ENCODE measurements at regions not wholly inside any gene's neighbourhood (a gene's known extent, or its start where the extent isn't known, plus 50 kb on each side); places are given as distances from the start of the nearest gene placed in this dataset.

DNA sequence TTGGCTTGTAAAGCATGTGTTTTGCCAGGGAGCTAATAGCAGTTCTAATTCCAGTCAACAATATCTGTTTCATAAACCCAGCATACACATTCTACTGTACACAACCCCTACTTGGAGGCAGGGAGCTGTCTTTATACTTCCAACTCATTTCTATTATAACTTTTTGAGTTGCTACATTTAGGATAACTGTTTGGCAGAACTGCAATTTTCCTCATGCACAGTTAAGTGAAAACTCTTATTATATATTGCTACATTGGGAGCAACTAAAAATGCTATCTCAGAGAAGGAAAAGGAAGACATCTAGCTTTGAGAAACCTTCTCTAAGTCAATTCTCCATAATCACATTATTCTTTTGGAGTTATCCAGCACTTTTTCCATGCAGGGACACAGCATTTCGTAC, 480.2 kb downstream of the RPS29 start:
- TF ChIP-seq, protein P1, sequence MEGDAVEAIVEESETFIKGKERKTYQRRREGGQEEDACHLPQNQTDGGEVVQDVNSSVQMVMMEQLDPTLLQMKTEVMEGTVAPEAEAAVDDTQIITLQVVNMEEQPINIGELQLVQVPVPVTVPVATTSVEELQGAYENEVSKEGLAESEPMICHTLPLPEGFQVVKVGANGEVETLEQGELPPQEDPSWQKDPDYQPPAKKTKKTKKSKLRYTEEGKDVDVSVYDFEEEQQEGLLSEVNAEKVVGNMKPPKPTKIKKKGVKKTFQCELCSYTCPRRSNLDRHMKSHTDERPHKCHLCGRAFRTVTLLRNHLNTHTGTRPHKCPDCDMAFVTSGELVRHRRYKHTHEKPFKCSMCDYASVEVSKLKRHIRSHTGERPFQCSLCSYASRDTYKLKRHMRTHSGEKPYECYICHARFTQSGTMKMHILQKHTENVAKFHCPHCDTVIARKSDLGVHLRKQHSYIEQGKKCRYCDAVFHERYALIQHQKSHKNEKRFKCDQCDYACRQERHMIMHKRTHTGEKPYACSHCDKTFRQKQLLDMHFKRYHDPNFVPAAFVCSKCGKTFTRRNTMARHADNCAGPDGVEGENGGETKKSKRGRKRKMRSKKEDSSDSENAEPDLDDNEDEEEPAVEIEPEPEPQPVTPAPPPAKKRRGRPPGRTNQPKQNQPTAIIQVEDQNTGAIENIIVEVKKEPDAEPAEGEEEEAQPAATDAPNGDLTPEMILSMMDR (IDR thresholded peaks at IDR 0.05), result no peak
- TF ChIP-seq POLR2A (IDR thresholded peaks at IDR 0.05), result no peak

All from adrenal gland (tissue), 5 donors.